Epithelial cell of prostate (primary cell): ENCODE measurements at regions not wholly inside any gene's neighbourhood (a gene's known extent, or its start where the extent isn't known, plus 50 kb on each side); places are given as distances from the start of the nearest gene placed in this dataset.
"Not testable (repeated sequence)": the region's sequence is repeated elsewhere in the genome, so short reads cannot be mapped to it uniquely, and the experiment has no call there.

Source experiments
- DNase-seq: peaks from one replicate; pipeline ENCODE4 v3.0.0-alpha.2; 2011; ENCODE audit warnings: low read depth, low spot score
- H3K27ac ChIP-seq: fragments of 450-650 bp; 2 replicates; pipeline ENCODE4 v1.5.1; 2017; ENCODE audit warnings: mild to moderate bottlenecking

DNA sequence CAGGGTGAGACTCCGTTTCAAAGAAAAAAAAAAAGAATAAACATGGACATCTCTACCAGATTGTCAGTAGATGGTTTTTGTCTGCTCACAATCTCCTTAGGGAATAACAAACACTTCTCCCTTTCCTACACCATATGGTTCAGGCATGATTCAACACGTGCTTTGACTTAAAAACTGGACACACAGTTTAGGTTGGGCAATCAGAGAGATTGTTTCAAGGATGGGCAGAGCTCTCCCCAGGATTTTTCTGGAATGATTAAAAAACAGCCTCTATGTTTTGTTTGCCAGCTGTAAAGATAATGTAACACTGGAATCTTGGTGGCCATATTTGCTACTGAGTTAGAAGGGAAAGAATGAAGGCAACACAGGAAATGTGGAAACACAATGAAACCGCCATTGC lies 150.1 kb upstream of the TSC22D1 start:
- peak overlapping the region; percentile 76 for H3K27ac ChIP-seq
- DNase-seq: no peak

DNA sequence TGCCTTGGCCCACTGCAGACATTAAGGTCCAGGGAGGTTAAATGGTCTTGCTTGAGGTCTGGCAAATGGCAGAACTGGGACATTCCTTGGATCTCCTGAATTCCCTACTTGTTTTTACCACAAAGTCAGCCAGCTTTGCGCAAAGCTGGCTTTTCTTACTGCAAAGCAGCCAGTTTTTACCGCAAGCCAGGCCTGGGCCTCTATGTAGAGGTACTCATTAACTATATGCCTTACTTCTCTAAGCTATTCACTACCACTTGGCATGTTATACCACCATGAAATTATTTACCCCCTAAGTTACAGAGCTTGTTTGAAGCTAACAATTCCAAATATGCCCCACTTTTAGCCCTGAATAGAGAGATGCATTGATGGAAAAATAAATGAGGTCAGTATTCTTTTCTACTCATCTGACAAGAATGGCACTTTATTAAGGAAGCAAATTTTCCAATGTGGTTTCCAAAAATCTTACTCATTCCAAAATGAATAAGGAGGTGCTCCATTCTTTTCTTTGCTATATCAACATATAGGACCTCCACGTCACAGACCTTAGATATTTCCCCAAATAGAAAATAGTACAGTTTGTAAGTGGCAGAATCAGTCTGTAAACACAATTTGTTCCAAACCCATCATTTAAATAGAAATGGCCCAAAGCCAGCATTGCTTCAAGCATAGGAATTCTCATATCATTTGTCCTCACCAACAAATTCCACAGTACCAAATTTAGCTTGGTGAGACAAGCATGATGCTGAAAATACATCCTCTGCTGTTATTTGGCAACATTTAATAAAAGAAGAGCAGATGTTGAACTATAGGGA lies 143.9 kb upstream of the TSC22D1 start:
- no peak overlapping the region for H3K27ac ChIP-seq
- DNase-seq: no peak

DNA sequence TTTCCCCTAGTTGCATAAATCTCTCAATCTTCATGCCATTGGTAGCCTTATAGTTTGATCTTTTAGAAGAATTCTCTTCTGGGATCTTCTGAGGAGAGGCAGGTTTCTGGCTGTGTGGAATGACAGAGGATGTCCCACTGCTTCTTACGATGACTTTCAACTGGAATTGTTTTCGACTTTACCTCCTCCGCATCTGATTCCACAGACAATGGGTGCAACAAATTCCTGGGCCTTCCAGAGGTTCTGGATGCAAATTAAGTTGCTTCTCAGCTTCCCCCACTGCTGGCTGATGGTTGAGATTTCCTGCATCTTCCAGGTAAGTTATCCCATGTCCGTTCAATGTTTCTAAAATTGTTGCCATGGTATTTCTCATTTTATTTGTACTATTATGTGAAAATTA lies 142.3 kb upstream of the TSC22D1 start:
- H3K27ac ChIP-seq: no peak overlapping the region
- no peak for DNase-seq

DNA sequence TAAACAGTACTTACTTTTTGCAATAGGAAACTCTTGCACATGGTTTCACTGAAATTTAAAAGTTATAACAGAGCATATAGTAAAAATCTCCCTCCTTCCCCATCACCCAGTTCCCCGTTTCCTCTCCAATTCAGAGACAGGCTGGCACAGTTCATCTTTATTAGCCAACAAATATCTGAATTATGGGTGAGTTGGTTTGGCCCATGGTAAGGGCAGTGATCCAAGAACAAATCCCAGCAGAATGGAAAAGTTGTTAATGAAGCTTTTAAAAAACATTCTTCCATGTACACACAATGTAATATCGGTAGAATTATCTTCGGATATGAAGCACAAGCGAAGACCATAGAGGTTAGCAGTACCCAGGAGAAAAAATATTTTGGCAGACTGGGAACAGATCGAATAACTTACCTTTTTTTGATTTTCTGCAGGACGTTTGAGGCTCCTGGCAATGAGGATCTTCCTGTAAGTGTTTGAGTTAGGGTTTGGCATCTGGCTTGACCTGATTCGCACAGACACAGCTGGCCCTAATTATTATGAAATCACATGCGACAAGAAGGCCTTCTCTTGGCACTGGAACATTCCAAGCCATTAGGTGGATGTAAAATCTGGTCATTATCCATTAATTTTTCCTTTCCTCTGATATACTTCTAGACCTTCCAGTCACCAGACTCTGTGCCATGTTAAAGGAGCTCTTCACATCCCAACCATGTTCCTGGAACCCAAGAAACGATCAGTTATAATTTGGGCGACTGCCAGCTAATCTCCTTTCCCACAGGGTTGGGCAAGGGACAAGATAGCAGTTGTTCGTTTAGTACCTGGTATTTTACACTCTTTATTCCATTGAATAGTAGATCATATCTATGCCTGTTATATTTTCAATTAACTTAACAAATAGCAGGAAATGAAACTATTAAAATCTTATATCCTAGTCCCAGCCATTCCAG lies 139.4 kb upstream of the TSC22D1 start:
- peak overlapping the region; percentile 91 for H3K27ac ChIP-seq

DNA sequence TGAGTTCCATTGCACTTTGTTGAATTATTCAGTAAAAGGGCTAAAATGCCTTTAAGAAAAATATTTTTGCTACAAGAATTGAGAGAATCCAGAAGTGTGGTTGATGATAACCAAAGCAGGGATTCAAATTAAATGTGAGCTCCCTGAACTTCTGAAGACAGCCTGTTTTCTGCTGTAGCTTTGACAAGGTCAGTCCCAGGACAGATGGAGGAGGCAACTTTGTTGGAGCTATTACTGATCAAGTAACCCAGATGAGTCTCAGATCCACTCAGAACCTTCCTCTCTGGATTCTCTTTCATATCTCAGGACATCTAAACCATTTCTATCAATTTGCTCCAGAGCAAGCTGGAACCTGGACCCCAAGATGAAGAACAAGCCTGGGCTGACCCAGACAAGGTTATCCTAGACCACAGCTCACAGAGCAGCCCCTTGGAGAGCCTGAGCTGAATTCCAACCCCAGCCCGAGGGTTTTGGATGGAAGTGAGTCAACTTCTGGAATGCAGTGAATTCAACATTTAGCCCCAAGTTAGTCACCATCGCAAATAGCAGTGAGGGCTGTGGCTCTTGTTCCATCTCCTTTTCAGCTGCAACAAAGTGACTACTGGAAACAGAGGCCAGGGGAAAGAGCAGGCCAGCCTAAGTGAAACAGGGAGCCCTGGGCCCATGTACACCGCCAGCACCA lies 137.8 kb upstream of the TSC22D1 start:
- peak overlapping the region; percentile 91 for H3K27ac ChIP-seq
- peak; percentile 60 for DNase-seq

More for the DNA sequence above, 139.4 kb upstream of the TSC22D1 start:
- no peak for DNase-seq

DNA sequence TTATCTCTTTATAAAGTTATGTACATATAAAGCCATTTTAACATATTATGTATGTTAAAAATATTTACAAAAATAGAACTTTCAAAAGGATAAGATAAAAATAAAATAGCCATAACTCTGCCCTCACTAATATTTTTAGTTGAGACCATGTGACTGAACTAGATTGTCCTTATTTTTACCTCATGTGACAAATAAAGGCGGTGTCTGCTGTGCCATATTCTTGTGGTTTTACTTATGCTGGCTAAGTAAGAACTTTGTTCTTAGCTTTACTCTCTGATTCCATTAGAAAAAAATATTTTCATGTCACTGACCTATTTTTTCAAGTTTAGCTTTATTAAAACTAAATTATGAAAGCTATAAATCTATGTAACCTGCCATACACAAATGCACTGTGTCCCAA lies 135.6 kb upstream of the TSC22D1 start:
- no peak for DNase-seq
- peak overlapping the region; percentile 77 for H3K27ac ChIP-seq

DNA sequence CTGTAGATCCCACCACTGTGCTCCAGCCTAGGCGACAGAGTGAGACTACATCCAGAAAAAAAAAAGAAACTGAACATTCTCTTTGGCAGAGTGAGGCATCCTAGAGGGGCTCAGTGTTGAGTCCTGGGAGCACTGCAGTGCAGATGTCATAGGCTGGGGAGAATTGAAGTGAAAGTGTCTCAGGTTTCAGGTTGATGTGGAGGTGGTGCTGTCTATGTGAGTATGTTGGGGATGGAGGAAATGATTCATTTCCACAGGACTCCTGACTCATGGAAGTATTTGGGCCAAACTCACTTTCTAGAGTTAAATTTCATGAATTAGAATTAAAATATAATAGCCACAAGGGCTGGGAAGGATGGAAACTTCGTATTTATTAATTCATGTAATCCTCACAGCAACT lies 134.4 kb upstream of the TSC22D1 start:
- peak; percentile 82 for DNase-seq

DNA sequence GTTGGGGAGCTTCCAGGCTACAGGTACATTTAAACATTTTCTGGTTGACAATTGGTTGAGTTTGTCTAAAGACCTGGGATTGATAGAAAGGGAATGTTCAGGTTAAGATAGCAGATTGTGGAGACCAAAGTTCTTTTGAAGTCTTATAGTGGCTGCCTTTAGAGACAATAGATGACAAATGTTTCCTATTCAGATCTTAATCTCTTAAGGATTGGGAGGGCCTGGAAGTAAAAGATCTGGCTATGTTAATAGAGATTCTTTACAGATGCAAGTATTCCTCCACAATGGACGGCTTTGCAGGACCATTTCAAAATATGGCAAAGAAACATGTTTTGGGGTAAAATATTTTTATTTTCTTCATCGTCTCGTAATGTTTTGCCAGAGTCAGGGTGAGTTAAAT lies 128.7 kb upstream of the TSC22D1 start:
- H3K27ac ChIP-seq, DNase-seq: not testable (repeated sequence)

More for the DNA sequence above, 134.4 kb upstream of the TSC22D1 start:
- peak overlapping the region; percentile 77 for H3K27ac ChIP-seq

DNA sequence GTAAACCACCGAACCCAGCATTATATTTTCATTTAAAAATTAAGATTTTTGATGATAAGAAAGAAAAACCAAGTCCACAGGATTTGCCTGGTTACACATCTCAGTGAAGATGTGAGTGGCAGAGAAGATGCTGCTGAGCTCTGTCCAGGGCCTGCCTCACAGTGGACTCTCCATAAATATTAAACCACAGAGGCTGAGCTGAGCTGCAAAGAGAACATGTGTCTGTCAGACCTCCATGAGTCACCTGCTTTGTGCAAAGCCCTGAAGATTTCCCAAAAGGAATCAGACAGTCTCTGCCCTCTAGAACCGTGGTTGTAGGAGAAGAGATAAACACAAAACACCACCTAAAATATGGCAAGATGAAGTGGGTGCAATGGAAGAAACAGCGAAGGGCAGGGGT lies 127.2 kb upstream of the TSC22D1 start:
- H3K27ac ChIP-seq: no peak overlapping the region
- no peak for DNase-seq

DNA sequence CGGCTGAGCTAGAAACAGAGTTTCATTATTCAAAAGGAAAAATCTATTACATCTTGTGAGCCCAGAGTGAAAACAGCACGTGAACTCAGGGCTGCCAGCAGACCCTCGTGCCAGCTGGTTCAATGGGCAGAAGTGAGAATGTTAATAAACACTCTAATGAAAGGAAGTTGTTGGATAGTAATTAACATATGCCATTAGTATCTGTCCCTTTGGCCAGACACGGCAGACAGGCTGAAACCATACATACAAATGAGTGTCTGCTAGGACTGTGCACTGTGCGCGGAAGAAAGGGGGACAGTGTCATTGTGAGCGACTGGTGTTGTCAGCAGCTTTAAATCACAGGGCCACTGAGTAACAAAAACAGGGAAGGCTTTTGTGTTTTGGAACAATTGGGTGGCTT lies 121.9 kb upstream of the TSC22D1 start:
- DNase-seq: no peak
- H3K27ac ChIP-seq: no peak overlapping the region

DNA sequence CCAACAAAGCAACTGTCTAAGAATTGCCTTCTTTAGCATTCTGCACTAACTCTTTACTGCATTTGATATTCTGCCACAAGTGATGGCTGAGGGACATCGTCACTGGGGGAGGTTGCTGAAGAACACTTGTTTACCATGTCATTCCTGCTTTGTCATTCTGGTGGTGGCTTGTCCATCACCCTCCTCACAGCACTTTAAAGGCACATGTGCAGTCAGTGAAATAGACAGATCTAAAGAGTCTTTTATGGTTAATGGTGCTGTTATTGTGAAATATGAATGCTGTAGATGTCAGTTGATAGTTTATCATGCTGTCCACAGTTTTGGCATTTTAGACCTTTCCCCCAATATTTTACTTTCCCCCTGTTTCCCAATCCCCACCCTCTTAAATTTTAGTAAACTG lies 120.9 kb upstream of the TSC22D1 start:
- no peak overlapping the region for H3K27ac ChIP-seq
- no peak for DNase-seq

DNA sequence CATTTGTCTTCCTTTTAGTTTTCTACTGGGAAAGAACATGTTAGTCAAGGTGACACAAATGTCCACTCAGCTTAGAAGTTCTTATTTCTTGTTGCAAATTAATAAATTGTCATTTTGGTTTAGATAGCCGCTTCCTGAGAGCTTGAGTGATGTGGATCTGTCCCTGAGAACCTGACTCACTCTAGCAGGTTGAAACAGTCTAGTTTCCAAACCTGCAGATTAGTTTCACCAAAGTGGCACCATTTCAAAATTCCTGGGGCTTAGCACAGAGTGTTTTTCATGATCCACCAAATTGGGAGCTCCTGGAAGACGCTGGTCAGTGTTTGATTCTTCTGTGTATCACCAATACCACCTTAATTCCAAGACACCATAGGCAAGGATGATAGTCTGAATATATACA lies 119.4 kb upstream of the TSC22D1 start:
- DNase-seq: no peak
- no peak overlapping the region for H3K27ac ChIP-seq

DNA sequence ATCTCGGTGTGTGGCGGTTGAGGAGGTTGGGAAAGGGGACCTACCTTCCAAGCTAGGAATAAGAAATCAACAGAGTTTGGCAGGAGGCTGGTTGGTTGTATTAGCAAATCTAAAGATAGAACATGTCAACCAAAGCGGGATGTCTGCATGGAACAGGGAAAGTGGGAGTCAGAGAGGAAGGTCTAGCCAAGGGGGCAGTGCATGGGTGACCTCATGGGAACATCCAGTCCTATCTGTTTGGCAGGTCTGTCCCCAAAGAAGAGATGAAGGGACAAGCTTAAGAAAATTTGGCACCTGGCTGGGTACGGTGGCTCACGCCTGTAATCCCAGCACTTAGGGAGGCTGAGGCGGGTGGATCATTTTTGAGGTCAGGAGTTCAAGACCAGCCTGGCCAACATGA lies 118.7 kb upstream of the TSC22D1 start:
- no peak for DNase-seq
- no peak overlapping the region for H3K27ac ChIP-seq

DNA sequence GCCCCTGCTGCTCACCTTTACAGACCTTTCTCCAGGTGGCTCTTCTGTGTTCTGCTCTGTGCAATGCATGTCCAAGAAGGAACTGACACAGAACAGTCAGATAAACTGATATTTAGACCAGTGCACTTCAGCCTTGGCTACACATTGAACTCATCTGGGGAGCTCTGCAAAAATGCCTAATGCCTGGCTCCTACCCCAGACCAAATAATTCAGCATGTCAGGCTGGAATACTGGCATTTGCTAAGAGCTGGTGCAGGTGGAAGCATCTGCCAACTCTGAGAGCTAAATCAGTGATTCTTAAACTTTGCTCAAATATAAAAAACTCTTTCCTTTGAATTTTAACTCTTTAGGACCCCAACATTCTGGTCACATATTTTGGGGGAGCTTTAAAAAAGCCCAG lies 118.2 kb upstream of the TSC22D1 start:
- no peak overlapping the region for H3K27ac ChIP-seq
- no peak for DNase-seq

DNA sequence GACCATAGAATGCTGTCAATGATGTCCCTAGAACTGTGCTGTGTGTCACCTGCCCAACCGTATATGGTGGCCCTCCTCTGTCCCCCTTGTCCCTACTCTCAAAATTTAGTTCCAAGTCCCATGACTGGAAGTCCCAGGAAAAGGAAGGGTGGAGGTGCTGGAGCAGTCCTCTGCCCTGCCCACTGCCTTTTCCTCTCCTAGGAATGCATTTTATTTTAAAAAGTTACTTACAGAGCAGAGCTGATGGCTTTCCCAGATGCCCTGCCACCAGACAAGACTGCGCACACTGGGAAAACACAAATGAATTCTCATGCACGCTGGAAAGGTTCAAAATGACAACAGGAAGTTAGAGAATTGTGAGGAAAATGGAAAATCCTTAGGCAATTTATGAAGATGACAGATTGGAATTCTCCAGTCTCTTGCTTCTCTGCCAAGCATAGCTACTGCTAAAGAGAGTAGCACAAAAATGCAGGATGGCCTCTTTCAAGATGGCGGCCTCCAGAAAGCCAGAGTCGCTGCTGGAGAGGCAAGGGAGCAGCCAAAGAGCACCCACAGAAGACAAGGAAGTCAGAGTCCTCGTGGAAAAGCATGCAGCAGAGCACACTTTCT lies 117.1 kb upstream of the TSC22D1 start:
- DNase-seq: no peak

DNA sequence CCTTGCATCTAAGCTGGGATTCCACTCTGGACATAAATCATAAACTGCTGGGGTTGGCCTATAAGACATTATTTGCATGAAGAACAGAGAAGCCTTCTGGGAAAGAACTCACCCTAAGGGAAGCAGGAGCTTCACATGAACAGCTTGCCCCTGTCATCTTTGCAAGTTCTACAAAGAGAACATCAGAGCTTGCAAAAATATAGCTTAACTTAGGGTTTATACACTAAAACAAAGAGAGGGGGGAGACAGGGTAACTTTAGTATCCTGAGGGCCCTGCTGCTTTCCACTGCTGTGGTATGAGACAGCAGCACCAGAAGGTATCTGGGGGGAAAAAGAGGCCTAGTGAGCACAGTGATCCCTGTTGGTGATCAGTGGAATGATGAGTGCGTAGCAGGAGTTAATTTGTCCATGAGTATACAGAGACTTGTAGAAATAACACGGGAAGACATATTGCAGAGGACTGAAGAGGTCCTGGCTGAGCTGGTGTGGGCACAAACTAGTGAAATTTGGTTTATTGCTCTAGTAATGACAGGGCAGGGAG lies 116.1 kb upstream of the TSC22D1 start:
- H3K27ac ChIP-seq: no peak overlapping the region
- no peak for DNase-seq

More for the DNA sequence above, 117.1 kb upstream of the TSC22D1 start:
- H3K27ac ChIP-seq: no peak overlapping the region

DNA sequence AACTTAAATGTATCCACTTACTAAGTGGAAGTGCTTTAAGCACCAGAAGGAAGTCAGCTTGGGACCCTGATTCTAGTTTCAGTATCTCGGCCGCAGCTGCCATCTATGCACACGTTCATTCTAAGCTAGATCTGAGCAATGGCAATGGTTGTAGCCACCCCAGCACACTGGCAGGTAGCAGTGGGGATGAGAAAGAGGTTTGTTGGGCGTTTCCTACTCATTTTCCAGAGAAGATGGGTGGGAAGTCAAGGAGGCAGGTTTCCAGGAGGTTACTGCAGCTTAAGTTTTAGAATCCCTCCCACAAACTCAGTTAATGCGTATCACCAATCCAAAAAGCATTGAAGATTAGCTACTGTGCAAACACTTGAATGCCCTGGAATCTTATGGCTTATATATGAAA lies 114.2 kb upstream of the TSC22D1 start:
- DNase-seq: no peak
- no peak overlapping the region for H3K27ac ChIP-seq

DNA sequence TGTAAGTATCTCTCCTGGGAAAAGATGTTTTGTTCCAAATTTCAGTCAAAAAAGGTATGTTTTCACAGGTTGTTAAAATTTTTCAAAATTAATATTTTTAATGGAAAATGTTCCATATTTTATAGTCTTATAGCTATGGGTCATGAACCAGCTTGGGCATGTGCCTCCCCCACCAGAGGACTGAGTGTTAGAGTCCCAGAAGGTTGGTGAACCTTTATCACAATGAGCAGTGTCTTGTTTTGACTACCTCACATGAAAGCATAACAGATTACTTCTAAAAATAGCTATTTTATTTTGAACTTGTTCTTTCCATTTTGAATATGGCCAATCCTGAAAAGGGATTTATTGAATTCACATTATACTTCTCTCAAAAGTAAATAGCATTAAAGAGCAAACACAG lies 112.5 kb upstream of the TSC22D1 start:
- no peak for DNase-seq
- H3K27ac ChIP-seq: no peak overlapping the region

DNA sequence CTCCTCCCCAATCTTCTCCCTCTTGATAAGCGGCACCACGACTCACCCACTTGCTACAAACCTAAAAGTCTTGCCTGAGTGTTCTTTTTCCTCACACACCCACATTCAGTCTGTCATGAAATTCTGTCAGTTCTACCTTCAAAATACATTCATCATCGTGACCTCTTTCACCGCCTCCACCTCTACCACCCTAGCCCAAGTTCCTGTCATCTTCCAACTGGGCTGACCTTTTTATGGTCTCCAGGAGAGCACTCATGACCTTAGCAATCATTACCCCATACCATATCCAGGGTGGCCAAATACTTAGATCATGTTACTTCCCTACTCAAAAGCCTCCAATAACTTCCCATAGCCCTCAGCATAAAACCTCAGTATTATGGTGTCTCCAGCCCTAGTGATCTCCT lies 110.4 kb upstream of the TSC22D1 start:
- no peak for DNase-seq
- H3K27ac ChIP-seq: no peak overlapping the region

DNA sequence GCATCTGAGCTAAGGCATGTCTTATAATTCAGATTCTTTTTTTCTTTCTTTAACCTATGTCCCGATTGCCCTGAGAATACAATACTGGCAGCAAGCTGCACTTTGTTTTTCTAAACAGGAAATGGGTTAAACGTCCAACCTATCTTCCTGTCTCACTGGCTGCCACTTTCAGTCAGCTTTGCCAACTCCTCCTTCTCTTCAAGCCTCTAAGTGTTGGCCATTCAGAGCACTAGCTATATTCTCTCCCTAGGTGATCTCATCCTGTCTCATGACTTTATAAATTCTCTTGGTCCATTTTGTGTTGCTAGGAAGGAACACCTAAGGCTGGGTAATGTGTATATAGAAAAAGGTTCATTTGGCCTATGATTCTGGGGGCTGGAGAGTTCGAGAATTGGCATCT lies 109.5 kb upstream of the TSC22D1 start:
- peak overlapping the region; percentile 6 for H3K27ac ChIP-seq
- DNase-seq: no peak
